SK-N-SH (cell line): ENCODE measurements at regions not wholly inside any gene's neighbourhood (a gene's known extent, or its start where the extent isn't known, plus 50 kb on each side); places are given as distances from the start of the nearest gene placed in this dataset.

Experiments used
- CTCF ChIA-PET: fragments of 300-600, 350-600 bp; formaldehyde crosslinking; extraction: SDS; loops from one replicate; lab custom pipeline; 2021; lab: Yijun Ruan, JAX
- POLR2A ChIA-PET: fragments of 350-600 bp; sonication (Branson Sonifier 250); formaldehyde crosslinking; extraction: SDS; loops from one replicate; lab custom pipeline; 2020; ENCODE audit warnings: antibody characterized with exemption, inconsistent platforms; lab: Yijun Ruan, JAX
- DNase-seq: peaks from one replicate; pipeline ENCODE4 v3.0.0; 2012
- H2AFZ ChIP-seq: fragments of 200-600 bp; sonication (generic); 2 replicates; pipeline ENCODE4 v1.8.1; 2016; ENCODE audit warnings: antibody characterized with exemption, mild to moderate bottlenecking, low read depth
- H3F3A ChIP-seq: fragments of 200-600 bp; sonication (generic); replicated peaks from 2 replicates; pipeline ENCODE3; 2016; ENCODE audit warnings: antibody characterized with exemption, mild to moderate bottlenecking; ENCODE audit not compliant: insufficient read depth
- H3K27ac ChIP-seq, 2 experiments: fragments of 200-500 bp in 1 of 2; fragments of 200-600 bp in 1 of 2; sonication (Bioruptor generic) in 1 of 2; sonication (generic), shearing (Covaris generic) in 1 of 2; 2 replicates each; pipeline versions ENCODE4 v1.5.1 to v1.6.1; 2014 to 2016; ENCODE audit warnings: low read depth in 2 of 2, inconsistent platforms in 1 of 2, low read length in 1 of 2, mild to moderate bottlenecking in 1 of 2, mixed read lengths in 1 of 2
- H3K27me3 ChIP-seq: fragments of 200-600 bp; sonication (generic), shearing (Covaris generic); 2 replicates; pipeline ENCODE4 v1.6.1; 2016; ENCODE audit warnings: mixed run types; ENCODE audit not compliant: insufficient read depth
- H3K36me3 ChIP-seq, 2 experiments: fragments of 200-500 bp in 1 of 2; fragments of 200-600 bp in 1 of 2; sonication (Bioruptor generic) in 1 of 2; sonication (generic) in 1 of 2; replicated peaks in 1 of 2; 2 replicates each; pipeline versions ENCODE3 to v1.5.1; 2014 to 2016; ENCODE audit warnings: low read length in 1 of 2, mild to moderate bottlenecking in 1 of 2; ENCODE audit not compliant: insufficient read depth in 2 of 2, control insufficient read depth in 1 of 2
- H3K4me1 ChIP-seq, 2 experiments: fragments of 200-500 bp in 1 of 2; fragments of 200-600 bp in 1 of 2; sonication (Bioruptor generic) in 1 of 2; sonication (generic), shearing (Covaris generic) in 1 of 2; 2 replicates each; pipeline versions ENCODE4 v1.5.1 to v1.6.1; 2014 to 2016; ENCODE audit warnings: low read depth in 1 of 2, low read length in 1 of 2, mixed run types in 1 of 2; ENCODE audit not compliant: insufficient read depth in 2 of 2, control insufficient read depth in 1 of 2
- H3K4me2 ChIP-seq: fragments of 200-600 bp; sonication (generic), shearing (Covaris generic); 2 replicates; pipeline ENCODE4 v1.6.1; 2017; ENCODE audit warnings: mixed run types
- H3K4me3 ChIP-seq, 2 experiments: fragments of 200-500 bp in 1 of 2; fragments of 200-600 bp in 1 of 2; sonication (Bioruptor generic) in 1 of 2; sonication (generic), shearing (Covaris generic) in 1 of 2; 2 replicates each; pipeline versions ENCODE4 v1.5.1 to v1.8.1; 2014 to 2016; ENCODE audit warnings: low read depth in 2 of 2, inconsistent platforms in 1 of 2, low read length in 1 of 2, mild to moderate bottlenecking in 1 of 2, mixed read lengths in 1 of 2, moderate library complexity in 1 of 2
- H3K79me2 ChIP-seq: fragments of 200-600 bp; sonication (generic); 2 replicates; pipeline ENCODE4 v1.8.1; 2017; ENCODE audit warnings: mild to moderate bottlenecking; ENCODE audit not compliant: insufficient read depth
- H3K9ac ChIP-seq: fragments of 200-600 bp; sonication (generic); 2 replicates; pipeline ENCODE4 v1.6.1; 2017; ENCODE audit warnings: mixed run types
- H3K9me2 ChIP-seq: fragments of 200-600 bp; sonication (generic); 2 replicates; pipeline ENCODE4 v1.6.1; 2017; ENCODE audit warnings: mixed run types
- H3K9me3 ChIP-seq: fragments of 200-600 bp; sonication (generic); 2 replicates; pipeline ENCODE4 v1.6.1; 2017; ENCODE audit warnings: mixed run types, mild to moderate bottlenecking, moderate library complexity
- H4K20me1 ChIP-seq: fragments of 200-600 bp; sonication (generic); 2 replicates; pipeline ENCODE4 v1.6.1; 2017; ENCODE audit warnings: mild to moderate bottlenecking, mixed run types; ENCODE audit not compliant: insufficient read depth
- CHD2 ChIP-seq: fragments of 150-350 bp; IDR thresholded peaks from 2 replicates; pipeline ENCODE4 v1.6.1; 2018; ENCODE audit warnings: low read length; ENCODE audit not compliant: partially characterized antibody
- EP300 ChIP-seq, 2 experiments: IDR thresholded peaks; 2 replicates each; pipeline versions ENCODE4 v1.4.0 to v1.6.1; 2012; ENCODE audit warnings: borderline replicate concordance in 1 of 2, low read depth in 1 of 2, low read length in 1 of 2
- FOXJ3 ChIP-seq: sonication (generic); formaldehyde crosslinking; IDR thresholded peaks from 2 replicates; pipeline ENCODE4 v1.5.1; 2020; ENCODE audit warnings: mild to moderate bottlenecking, missing genetic modification reagents
- FOXM1 ChIP-seq: IDR thresholded peaks from 2 replicates; pipeline ENCODE4 v1.4.0; 2012; ENCODE audit warnings: low read depth, mild to moderate bottlenecking
- GABPA ChIP-seq: IDR thresholded peaks from 2 replicates; pipeline ENCODE4 v1.4.0; 2012; ENCODE audit warnings: low read depth, mild to moderate bottlenecking
- GATA2 ChIP-seq: sonication (generic); formaldehyde crosslinking; IDR thresholded peaks from 2 replicates; pipeline ENCODE4 v1.5.0; 2020; ENCODE audit warnings: mild to moderate bottlenecking, missing genetic modification reagents
- JUND ChIP-seq: IDR thresholded peaks from 2 replicates; pipeline ENCODE4 v1.4.0; 2012
- MEF2A ChIP-seq: IDR thresholded peaks from 2 replicates; pipeline ENCODE4 v1.4.0; 2012; ENCODE audit warnings: low read depth, borderline replicate concordance
- MXI1 ChIP-seq: IDR thresholded peaks from 2 replicates; pipeline ENCODE4 v1.6.1; 2012; ENCODE audit warnings: mild to moderate bottlenecking, low read depth, low read length, improper control_type of control experiment
- NFIC ChIP-seq: IDR thresholded peaks from 2 replicates; pipeline ENCODE4 v1.4.0; 2012; ENCODE audit warnings: borderline replicate concordance
- NRF1 ChIP-seq: IDR thresholded peaks from 2 replicates; pipeline ENCODE4 v1.6.1; 2012; ENCODE audit warnings: low read depth, mild to moderate bottlenecking, low read length
- PBX3 ChIP-seq: IDR thresholded peaks from 2 replicates; pipeline ENCODE4; 2012
- POLR2AphosphoS5 ChIP-seq: IDR thresholded peaks from 2 replicates; pipeline ENCODE4 v1.6.1; 2012; ENCODE audit warnings: low read depth, low read length
- RAD21 ChIP-seq: IDR thresholded peaks from 2 replicates; pipeline ENCODE4 v1.6.1; 2012; ENCODE audit warnings: mild to moderate bottlenecking, low read length
- RCOR1 ChIP-seq: fragments of 150-350 bp; IDR thresholded peaks from 2 replicates; pipeline ENCODE4 v1.6.1; 2017; ENCODE audit warnings: antibody characterized with exemption, low read length
- REST ChIP-seq: IDR thresholded peaks from 2 replicates; pipeline ENCODE4 v1.6.1; 2012; ENCODE audit warnings: mild to moderate bottlenecking, low read depth, low read length, moderate library complexity
- RXRA ChIP-seq: IDR thresholded peaks from 2 replicates; pipeline ENCODE4 v1.4.0; 2012; ENCODE audit warnings: low read depth, mild to moderate bottlenecking, borderline replicate concordance
- SIN3A ChIP-seq: IDR thresholded peaks from 2 replicates; pipeline ENCODE4 v1.6.1; 2012; ENCODE audit warnings: low read depth, mild to moderate bottlenecking, low read length, moderate library complexity, borderline replicate concordance
- TAF1 ChIP-seq: IDR thresholded peaks from 2 replicates; pipeline ENCODE4 v1.6.1; 2012; ENCODE audit warnings: low read depth, mild to moderate bottlenecking, low read length, moderate library complexity, borderline replicate concordance
- TCF12 ChIP-seq: IDR thresholded peaks from 2 replicates; pipeline ENCODE4 v1.4.0; 2012
- ZBTB33 ChIP-seq: IDR thresholded peaks from 2 replicates; pipeline ENCODE4 v1.4.0; 2012; ENCODE audit warnings: low read depth, borderline replicate concordance
- WGBS: methylation state at CpG from one replicate; pipeline ENCODE4 v1.1.6; 2017; ENCODE audit warnings: low lambda C conversion rate; 5-methylcytosine and 5-hydroxymethylcytosine counted together

- H3K4me2 ChIP-seq: no peak overlapping the region
- no peaks in the 10 kb centered on the region for H3K36me3 ChIP-seq
- no peak overlapping the region for H2AFZ ChIP-seq
- H3K9ac ChIP-seq: no peak overlapping the region
- WGBS: 37% methylated on average over 5 of the region's 5 CpGs
- H3K9me3 ChIP-seq: no peaks in the 10 kb centered on the region
- H3K79me2 ChIP-seq: no peaks in the 10 kb centered on the region
- ChIA-PET CTCF (interaction anchor here (0.7 kb wide), 1 partner anchor 14 kb away, joined by 3 read pairs; no protein-coding TSS in a partner anchor), POLR2A (no interaction called here)
- H3K9me2 ChIP-seq: no peaks in the 10 kb centered on the region
- peaks cover 0 to 20% of the 10 kb centered on the region in 2 experiments; a peak in 1 of 4 replicates for H3K4me1 ChIP-seq
- no peak overlapping the region for H3K27ac ChIP-seq
- no peak overlapping the region for H3K4me3 ChIP-seq
- no peak for TF ChIP-seq POLR2AphosphoS5
- TF ChIP-seq NFIC: no peak
- TF ChIP-seq ZBTB33: no peak
- no peak for TF ChIP-seq CHD2
- TF ChIP-seq FOXJ3 (CRISPR knock-in tag): no peak
- no peak for TF ChIP-seq EP300 (IDR thresholded peaks at IDR 0.05; ENCODE audit: borderline replicate concordance in 1 of 2, low read depth in 1 of 2, low read length in 1 of 2)
- no peak for TF ChIP-seq MXI1
- TF ChIP-seq PBX3: no peak
- no peak for TF ChIP-seq SIN3A
- no peaks in the 10 kb centered on the region; the same call in 1 of the 2 replicates for H3K27me3 ChIP-seq
- H3F3A ChIP-seq: no peaks in the 10 kb centered on the region
- no peaks in the 10 kb centered on the region for H4K20me1 ChIP-seq
- no peak for DNase-seq
Observed at GRCh38 chr2:41922177-41922576, 125.6 kb upstream of the PKDCC start.

GRCh38 chr2:41923156-41923786 is 124.5 kb upstream of the PKDCC start:
- Histone ChIP-seq H3K27me3 (no peaks in the 10 kb centered on the region; the same call in 1 of the 2 replicates), H3K9me3 (no peaks in the 10 kb centered on the region), H3F3A (no peaks in the 10 kb centered on the region), H3K9ac (no peak overlapping the region), H3K4me3 (no peak overlapping the region), H3K4me1 (peaks cover 0 to 30% of the 10 kb centered on the region in 2 experiments; a peak in 1 of 4 replicates), H4K20me1 (no peaks in the 10 kb centered on the region), H2AFZ (no peak overlapping the region), H3K4me2 (no peak overlapping the region), H3K36me3 (no peaks in the 10 kb centered on the region), H3K79me2 (no peaks in the 10 kb centered on the region), H3K27ac (no peak overlapping the region), H3K9me2 (no peaks in the 10 kb centered on the region)
- DNase-seq: no peak
- ChIA-PET POLR2A (no interaction called here), CTCF (interaction anchor here (1.6 to 1.7 kb wide), 2 partner anchors 54 to 83 kb away, joined by 3 to 4 read pairs; no protein-coding TSS in a partner anchor)
- 61% methylated on average over 9 of the region's 9 CpGs for WGBS
- no peak for TF ChIP-seq GATA2 (CRISPR knock-in tag)
- TF ChIP-seq POLR2AphosphoS5: no peak
- TF ChIP-seq FOXJ3 (CRISPR knock-in tag): no peak
- no peak for TF ChIP-seq GABPA
- TF ChIP-seq REST: no peak
- no peak for TF ChIP-seq TAF1
- TF ChIP-seq JUND: no peak
- TF ChIP-seq TCF12: no peak
- TF ChIP-seq FOXM1: no peak
- TF ChIP-seq RXRA: no peak
- TF ChIP-seq RCOR1: no peak
- no peak for TF ChIP-seq MEF2A
- TF ChIP-seq RAD21: no peak
- TF ChIP-seq NRF1: no peak
- TF ChIP-seq PBX3: no peak
